ENCODE measurements at regions not wholly inside any gene's neighbourhood (a gene's known extent, or its start where the extent isn't known, plus 50 kb on each side); places are given as distances from the start of the nearest gene placed in this dataset.

DNA sequence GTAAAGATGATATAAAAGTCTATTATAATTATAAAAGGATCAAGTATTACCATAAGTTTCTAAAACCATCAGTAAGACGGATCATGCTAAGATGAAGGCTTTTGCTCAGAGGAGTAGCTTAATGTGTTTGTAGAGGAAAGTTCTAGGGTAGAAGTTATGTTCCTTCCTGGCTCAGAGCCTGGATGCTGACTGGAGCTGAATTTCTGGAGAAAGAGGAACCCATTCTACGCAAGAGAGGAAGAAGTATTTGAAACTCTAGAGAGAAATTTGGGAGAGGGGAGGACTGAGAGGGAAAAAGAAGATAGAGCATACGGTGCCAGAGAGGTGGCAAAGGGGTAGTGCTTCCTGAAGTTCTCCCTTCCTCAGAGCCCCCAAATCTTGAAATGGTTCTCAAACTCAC is 51.4 kb upstream of the SGCG start:
- intact Hi-C loops (cut with micrococcal nuclease): no loop called here
